Gastroesophageal sphincter (tissue), 4 donors: ENCODE measurements at regions not wholly inside any gene's neighbourhood (a gene's known extent, or its start where the extent isn't known, plus 50 kb on each side); places are given as distances from the start of the nearest gene placed in this dataset.

Source experiments
- ATAC-seq: fragments of 150-250 bp; one replicate; pipeline ENCODE4 v1.9.1; 2016; ENCODE audit warnings: mild to moderate bottlenecking, moderate library complexity
- H3K27ac ChIP-seq, 4 donors: fragments of 200-600 bp; sonication (generic) in 3 of 4; 1 replicate in 3 of 4; 2 replicates in 1 of 4; pipeline ENCODE4 v1.5.1; 2016 to 2019
- H3K27me3 ChIP-seq: fragments of 200-600 bp; sonication (generic); one replicate; pipeline ENCODE4 v1.5.1; 2019
- H3K36me3 ChIP-seq, 2 donors: fragments of 200-600 bp; sonication (generic); one replicate each; pipeline ENCODE4 v1.5.1; 2019; ENCODE audit warnings: control low read depth in 1 of 2
- H3K4me1 ChIP-seq, 3 donors: fragments of 200-600 bp; sonication (generic); 1 replicate in 2 of 3; 2 replicates in 1 of 3; pipeline ENCODE4 v1.5.1; 2016 to 2019; ENCODE audit warnings: control low read depth in 2 of 3
- H3K4me3 ChIP-seq, 2 donors: fragments of 200-600 bp; sonication (generic); one replicate each; pipeline ENCODE4 v1.5.1; 2019; ENCODE audit warnings: mild to moderate bottlenecking in 1 of 2, moderate library complexity in 1 of 2
- H3K9me3 ChIP-seq, 3 donors: fragments of 200-600 bp; sonication (generic); one replicate each; pipeline ENCODE4 v1.5.1; 2017 to 2019; ENCODE audit warnings: control low read depth in 2 of 3
- EP300 ChIP-seq: sonication (generic); formaldehyde crosslinking; IDR thresholded peaks from one replicate; pipeline ENCODE4 v1.6.1; 2017; ENCODE audit warnings: antibody characterized with exemption, mild to moderate bottlenecking
- POLR2A ChIP-seq, 2 donors: fragments of 450-650 bp; IDR thresholded peaks; one replicate each; pipeline ENCODE4 v1.6.1; 2017; ENCODE audit warnings: antibody characterized with exemption in 2 of 2, mild to moderate bottlenecking in 2 of 2, moderate library complexity in 1 of 2
- POLR2AphosphoS5 ChIP-seq: sonication (generic); formaldehyde crosslinking; IDR thresholded peaks from one replicate; pipeline ENCODE4 v1.6.1; 2017; ENCODE audit warnings: antibody characterized with exemption
- WGBS, 2 donors: methylation state at CpG; one replicate each; pipeline ENCODE4 v1.1.5; 2018; ENCODE audit warnings: low coverage in 1 of 2; 5-methylcytosine and 5-hydroxymethylcytosine counted together
- TF ChIP-seq, protein P1 (sequence below), 4 experiments: fragments of 200-600 bp in 2 of 4; fragments of 450-650 bp in 2 of 4; sonication (generic) in 1 of 4; IDR thresholded peaks; one replicate each; pipeline ENCODE4 v1.5.1; 2017 to 2019; ENCODE audit warnings: antibody characterized with exemption in 4 of 4, mild to moderate bottlenecking in 2 of 4, moderate library complexity in 2 of 4

DNA sequence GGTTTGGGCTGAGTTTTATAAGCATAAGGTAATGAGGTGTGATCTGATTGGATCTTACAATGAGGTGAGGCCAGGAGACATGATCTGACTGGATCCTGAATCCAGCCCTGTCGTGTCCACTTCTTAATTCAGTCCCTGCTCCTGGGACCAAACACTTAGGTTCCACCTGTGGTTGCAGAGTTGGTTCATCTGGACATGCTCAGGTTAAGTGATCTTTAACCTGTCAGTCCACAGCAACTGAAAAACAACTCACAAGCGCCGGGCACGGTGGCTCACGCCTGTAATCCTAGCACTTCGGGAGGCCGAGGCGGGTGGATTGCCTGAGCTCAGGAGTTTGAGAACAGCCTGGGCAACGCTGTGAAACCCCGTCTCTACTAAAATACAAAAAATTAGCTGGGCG lies 679.3 kb upstream of the ALCAM start:
- no peak overlapping the region for H3K4me3 ChIP-seq
- H3K36me3 ChIP-seq, result no peaks in the 10 kb centered on the region
- 78 to 100% methylated on average over 1 to 2 of the region's 11 CpGs for WGBS, 2 donors
- H3K27me3 ChIP-seq, result no peaks in the 10 kb centered on the region
- no peaks in the 10 kb centered on the region for H3K4me1 ChIP-seq
- no peak overlapping the region for H3K27ac ChIP-seq
- no peaks in the 10 kb centered on the region for H3K9me3 ChIP-seq
- no peak for ATAC-seq
- TF ChIP-seq POLR2AphosphoS5 (no peak), POLR2A (IDR thresholded peaks at IDR 0.05) (no peak), EP300 (no peak)
- TF ChIP-seq, protein P1, sequence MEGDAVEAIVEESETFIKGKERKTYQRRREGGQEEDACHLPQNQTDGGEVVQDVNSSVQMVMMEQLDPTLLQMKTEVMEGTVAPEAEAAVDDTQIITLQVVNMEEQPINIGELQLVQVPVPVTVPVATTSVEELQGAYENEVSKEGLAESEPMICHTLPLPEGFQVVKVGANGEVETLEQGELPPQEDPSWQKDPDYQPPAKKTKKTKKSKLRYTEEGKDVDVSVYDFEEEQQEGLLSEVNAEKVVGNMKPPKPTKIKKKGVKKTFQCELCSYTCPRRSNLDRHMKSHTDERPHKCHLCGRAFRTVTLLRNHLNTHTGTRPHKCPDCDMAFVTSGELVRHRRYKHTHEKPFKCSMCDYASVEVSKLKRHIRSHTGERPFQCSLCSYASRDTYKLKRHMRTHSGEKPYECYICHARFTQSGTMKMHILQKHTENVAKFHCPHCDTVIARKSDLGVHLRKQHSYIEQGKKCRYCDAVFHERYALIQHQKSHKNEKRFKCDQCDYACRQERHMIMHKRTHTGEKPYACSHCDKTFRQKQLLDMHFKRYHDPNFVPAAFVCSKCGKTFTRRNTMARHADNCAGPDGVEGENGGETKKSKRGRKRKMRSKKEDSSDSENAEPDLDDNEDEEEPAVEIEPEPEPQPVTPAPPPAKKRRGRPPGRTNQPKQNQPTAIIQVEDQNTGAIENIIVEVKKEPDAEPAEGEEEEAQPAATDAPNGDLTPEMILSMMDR (IDR thresholded peaks at IDR 0.05), result no peak

DNA sequence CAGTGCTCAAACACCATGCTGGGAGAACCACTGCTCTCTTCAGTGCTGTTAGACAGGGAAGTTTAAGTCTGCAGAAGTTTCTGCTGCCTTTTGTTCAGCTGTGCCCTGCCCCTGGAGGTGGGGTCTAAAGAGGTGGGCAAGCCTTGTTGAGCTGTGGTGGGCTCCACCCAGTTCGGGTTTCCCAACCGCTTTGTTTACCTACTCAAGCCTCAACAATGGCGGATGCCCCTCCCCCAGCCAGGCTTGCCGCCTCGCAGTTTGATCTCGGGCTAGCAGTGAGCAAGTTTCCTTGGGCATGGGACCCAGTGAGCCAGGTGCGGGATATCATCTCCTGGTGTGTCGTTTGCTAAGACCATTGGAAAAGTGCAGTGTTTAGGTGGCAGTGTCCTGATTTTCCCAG lies 670.2 kb upstream of the ALCAM start:
- 20% methylated on average over 1 of the region's 8 CpGs; no CpG with 5 or more reads in 1 of the 2 donors for WGBS, 2 donors
- ATAC-seq, result no peak
- H3K4me3 ChIP-seq, result no peak overlapping the region

DNA sequence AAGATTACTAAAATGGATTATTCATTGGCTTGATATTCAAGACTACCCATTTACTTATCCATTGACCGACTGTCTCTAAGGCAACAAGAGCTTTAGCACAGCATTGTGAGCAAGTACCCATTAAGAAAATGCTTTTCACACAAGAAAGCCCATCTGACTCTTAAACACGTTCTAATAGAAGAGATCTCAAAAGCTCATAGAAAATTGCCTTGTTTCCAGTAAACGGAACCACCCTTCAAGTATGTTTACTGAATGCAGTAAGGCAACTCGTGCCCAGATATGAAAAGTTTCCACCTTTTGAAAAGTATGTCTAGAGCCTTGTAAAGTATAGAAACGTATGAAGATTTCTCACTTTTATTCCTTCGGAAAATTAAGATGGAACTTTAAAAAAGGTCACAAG lies 655.3 kb upstream of the ALCAM start:
- H3K4me3 ChIP-seq, result no peak overlapping the region
- WGBS, 2 donors, result 68 to 83% methylated on average over 6 of the region's 6 CpGs
- no peaks in the 10 kb centered on the region for H3K36me3 ChIP-seq
- TF ChIP-seq EP300 (no peak), POLR2AphosphoS5 (no peak), POLR2A (IDR thresholded peaks at IDR 0.05) (no peak)
- TF ChIP-seq, protein P1 (IDR thresholded peaks at IDR 0.05), result no peak
- ATAC-seq, result no peak
- H3K9me3 ChIP-seq, result no peaks in the 10 kb centered on the region
- no peaks in the 10 kb centered on the region for H3K4me1 ChIP-seq
- no peak overlapping the region for H3K27ac ChIP-seq
- H3K27me3 ChIP-seq, result no peaks in the 10 kb centered on the region

More for the DNA sequence above, 670.2 kb upstream of the ALCAM start:
- TF ChIP-seq POLR2A (IDR thresholded peaks at IDR 0.05), result no peak
- no peak for TF ChIP-seq EP300
- TF ChIP-seq POLR2AphosphoS5, result no peak
- TF ChIP-seq, protein P1 (IDR thresholded peaks at IDR 0.05), result no peak
- H3K27me3 ChIP-seq, result no peaks in the 10 kb centered on the region
- H3K27ac ChIP-seq, result no peak overlapping the region
- no peaks in the 10 kb centered on the region for H3K4me1 ChIP-seq
- no peaks in the 10 kb centered on the region for H3K36me3 ChIP-seq
- H3K9me3 ChIP-seq, result no peaks in the 10 kb centered on the region

DNA sequence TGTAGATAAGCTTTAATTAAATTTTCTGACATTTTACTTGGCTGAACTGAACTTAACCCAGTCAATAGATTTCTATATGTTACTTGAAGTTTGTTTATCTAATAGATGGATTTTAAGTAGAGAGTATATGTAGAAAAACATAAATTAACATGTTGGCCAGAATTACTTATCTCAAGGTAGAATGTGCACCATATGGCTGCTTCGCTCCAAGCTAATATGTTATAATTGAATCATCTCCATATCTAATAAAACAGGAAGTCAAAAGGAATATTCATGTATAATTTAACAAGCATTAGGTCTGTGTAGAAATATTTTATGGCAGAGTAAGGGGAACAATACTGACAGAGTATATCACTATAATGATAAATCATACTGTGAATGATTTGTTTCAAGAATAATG lies 650.7 kb upstream of the ALCAM start:
- no peak overlapping the region for H3K4me3 ChIP-seq
- TF ChIP-seq POLR2A (IDR thresholded peaks at IDR 0.05), result no peak
- TF ChIP-seq POLR2AphosphoS5, result no peak
- no peak for TF ChIP-seq EP300
- TF ChIP-seq, protein P1 (IDR thresholded peaks at IDR 0.05), result no peak
- H3K9me3 ChIP-seq, result no peaks in the 10 kb centered on the region
- H3K27ac ChIP-seq, result no peak overlapping the region
- 78 to 100% methylated on average over 1 of the region's 1 CpG for WGBS, 2 donors
- ATAC-seq, result no peak
- H3K36me3 ChIP-seq, result no peaks in the 10 kb centered on the region
- no peaks in the 10 kb centered on the region for H3K27me3 ChIP-seq
- H3K4me1 ChIP-seq, result peaks cover 0 to 6% (median 0%) of the 10 kb centered on the region in 3 donors

DNA sequence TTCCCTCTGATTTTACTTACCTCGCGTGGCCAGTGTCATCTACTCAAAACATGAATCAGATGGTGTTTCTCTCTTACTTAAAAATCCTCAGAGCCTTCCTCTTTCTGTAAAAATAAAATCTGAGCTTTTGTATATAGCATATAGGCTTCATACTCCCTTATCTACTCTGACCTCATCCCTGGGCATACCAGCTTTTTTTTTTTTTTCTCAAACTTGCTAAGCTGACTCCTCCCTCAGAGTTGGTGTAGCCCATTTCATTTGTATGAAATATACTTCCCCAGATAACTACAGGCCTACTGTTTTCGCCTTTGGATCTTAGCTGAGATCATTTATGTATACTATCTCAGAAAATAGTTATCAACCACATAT lies 648.9 kb upstream of the ALCAM start:
- no peaks in the 10 kb centered on the region for H3K27me3 ChIP-seq
- no peak overlapping the region for H3K27ac ChIP-seq
- WGBS, 2 donors, result 57 to 89% methylated on average over 3 of the region's 3 CpGs
- no peaks in the 10 kb centered on the region for H3K36me3 ChIP-seq
- no peak overlapping the region for H3K4me3 ChIP-seq
- TF ChIP-seq, protein P1 (IDR thresholded peaks at IDR 0.05), result no peak
- TF ChIP-seq POLR2AphosphoS5 (no peak), EP300 (no peak), POLR2A (IDR thresholded peaks at IDR 0.05) (no peak)
- H3K9me3 ChIP-seq, result no peaks in the 10 kb centered on the region
- no peak for ATAC-seq
- peaks cover 0 to 6% (median 0%) of the 10 kb centered on the region in 3 donors for H3K4me1 ChIP-seq
